K562 (cell line): ENCODE measurements at regions not wholly inside any gene's neighbourhood (a gene's known extent, or its start where the extent isn't known, plus 50 kb on each side); places are given as distances from the start of the nearest gene placed in this dataset.

ENCODE experiments used
- ATAC-seq: fragments of 200-7000 bp; cut with Tn5 transposase; 3 replicates; pipeline ENCODE4 v1.9.1; 2020; ENCODE audit warnings: moderate library complexity
- BruUV-seq: library from RNA; stranded (reverse); fragments of 400-500 nt; replicated peaks from 2 replicates; lab custom pipeline; 2021; lab: Mats Ljungman, UMichigan
- CTCF ChIA-PET: fragments of 300-600 bp; formaldehyde crosslinking; extraction: SDS; loops from one replicate; lab custom pipeline; 2021; ENCODE audit warnings: low intra/inter-chr PET ratio; lab: Yijun Ruan, JAX
- POLR2A ChIA-PET: fragments of 300-600, 350-650 bp; sonication (Branson Sonifier 250); formaldehyde crosslinking; extraction: SDS; loops from one replicate; lab custom pipeline; 2021; ENCODE audit warnings: antibody characterized with exemption, inconsistent platforms; lab: Yijun Ruan, JAX
- DNase-seq, 4 experiments: peaks; one replicate each; pipeline versions ENCODE4 v3.0.0 to v3.0.0-alpha.2; 2011 to 2018; ENCODE audit warnings: low spot score in 3 of 4, mixed read lengths in 3 of 4; ENCODE audit errors: extremely low read depth in 1 of 4
- FAIRE-seq: peaks from 2 replicates; lab custom pipeline; 2011; peaks lifted over from hg19 to GRCh38; lab: Jason Lieb, UNC
- H2AFZ ChIP-seq: 2 replicates; pipeline ENCODE4 v1.6.0; 2011; ENCODE audit warnings: low read depth, low read length, control low read depth, inconsistent platforms
- H3K27ac ChIP-seq: fragments of 200-600 bp; 3 replicates; pipeline ENCODE4 v1.8.0; 2011; ENCODE audit warnings: low read depth, mild to moderate bottlenecking, control low read depth, inconsistent platforms, low read length, moderate library complexity, mixed read lengths; ENCODE audit errors: extremely low read depth
- H3K27me3 ChIP-seq, 2 experiments: fragments of 300-600 bp in 1 of 2; 2 replicates in 1 of 2; 3 replicates in 1 of 2; pipeline versions ENCODE4 v1.6.0 to v1.8.0; 2011; ENCODE audit warnings: inconsistent platforms in 2 of 2, low read length in 2 of 2, mild to moderate bottlenecking in 1 of 2, mixed read lengths in 1 of 2, moderate library complexity in 1 of 2; ENCODE audit not compliant: control insufficient read depth in 2 of 2, insufficient read depth in 2 of 2
- H3K36me3 ChIP-seq: fragments of 300-600 bp; 3 replicates; pipeline ENCODE4 v1.8.0; 2011; ENCODE audit warnings: mild to moderate bottlenecking, low read length, inconsistent platforms; ENCODE audit not compliant: control insufficient read depth, insufficient read depth
- H3K4me1 ChIP-seq, 2 experiments: fragments of 200-600 bp in 1 of 2; replicated peaks in 1 of 2; 2 replicates in 1 of 2; 3 replicates in 1 of 2; pipeline versions ENCODE4 v1.5.1 to v1.8.0; 2011; ENCODE audit warnings: inconsistent platforms in 2 of 2, low read length in 2 of 2, mild to moderate bottlenecking in 1 of 2, mixed read lengths in 1 of 2, moderate library complexity in 1 of 2; ENCODE audit not compliant: control insufficient read depth in 2 of 2, insufficient read depth in 2 of 2
- H3K4me2 ChIP-seq: 2 replicates; pipeline ENCODE4 v1.6.1; 2011; ENCODE audit warnings: low read length, control low read depth, inconsistent platforms, mixed read lengths; ENCODE audit not compliant: insufficient read depth
- H3K4me3 ChIP-seq: fragments of 200-600 bp; sonication (generic), shearing (Covaris generic); 2 replicates; pipeline ENCODE4 v1.5.1; 2016; ENCODE audit warnings: control low read depth, inconsistent platforms
- H3K79me2 ChIP-seq: fragments of 200-600 bp; 3 replicates; pipeline ENCODE4 v1.8.0; 2011; ENCODE audit warnings: low read length, inconsistent platforms; ENCODE audit not compliant: control insufficient read depth, insufficient read depth
- H3K9ac ChIP-seq, 2 experiments: 2 replicates each; pipeline versions ENCODE4 v1.6.0 to v1.6.1; 2011; ENCODE audit warnings: low read depth in 2 of 2, low read length in 2 of 2, control low read depth in 1 of 2, inconsistent platforms in 1 of 2, mild to moderate bottlenecking in 1 of 2, mixed read lengths in 1 of 2; ENCODE audit not compliant: insufficient read depth in 1 of 2
- H3K9me1 ChIP-seq: one replicate; pipeline ENCODE4 v1.6.0; 2011; ENCODE audit warnings: inconsistent platforms, mild to moderate bottlenecking, low read length, moderate library complexity; ENCODE audit not compliant: control insufficient read depth, insufficient read depth
- H3K9me3 ChIP-seq: replicated peaks from 2 replicates; pipeline ENCODE4 v1.5.1; 2011; ENCODE audit warnings: low read depth, low read length, inconsistent platforms; ENCODE audit not compliant: control insufficient read depth, insufficient read depth
- H4K20me1 ChIP-seq: replicated peaks from 2 replicates; pipeline ENCODE4 v1.6.1; 2011; ENCODE audit warnings: low read length, inconsistent platforms, mixed read lengths; ENCODE audit not compliant: control insufficient read depth, insufficient read depth
- CBFA2T3 ChIP-seq: fragments of 450-650 bp; IDR thresholded peaks from 2 replicates; pipeline ENCODE4 v1.6.1; 2017
- CCAR2 ChIP-seq: fragments of 200-400 bp; formaldehyde crosslinking; IDR thresholded peaks from 2 replicates; pipeline ENCODE4 v1.6.1; 2017; ENCODE audit warnings: mild to moderate bottlenecking, low read depth, low read length
- DDX20 ChIP-seq: fragments of 450-650 bp; IDR thresholded peaks from 2 replicates; pipeline ENCODE4 v1.6.1; 2016; ENCODE audit warnings: missing genetic modification characterization, low read depth, mild to moderate bottlenecking, missing compliant biosample characterization, moderate library complexity
- DPF2 ChIP-seq: fragments of 450-650 bp; IDR thresholded peaks from 2 replicates; pipeline ENCODE4 v1.6.1; 2016
- PCBP2 ChIP-seq: fragments of 200-400 bp; formaldehyde crosslinking; IDR thresholded peaks from 2 replicates; pipeline ENCODE4 v1.6.1; 2018; ENCODE audit warnings: low read length, low read depth, mild to moderate bottlenecking, moderate library complexity; ENCODE audit not compliant: poor library complexity, severe bottlenecking
- PURB ChIP-seq: sonication (generic); formaldehyde crosslinking; IDR thresholded peaks from 2 replicates; pipeline ENCODE4 v1.9.0; 2021; ENCODE audit warnings: low read depth, mild to moderate bottlenecking, missing genetic modification reagents
- SAP30 ChIP-seq: fragments of 200-600 bp; sonication (generic); IDR thresholded peaks from 2 replicates; pipeline ENCODE4 v1.6.1; 2012; ENCODE audit warnings: borderline replicate concordance, low read depth, mild to moderate bottlenecking, moderate library complexity, low read length, control low read depth, inconsistent platforms; ENCODE audit not compliant: insufficient read depth, poor library complexity, severe bottlenecking
- TAF9B ChIP-seq: fragments of 450-650 bp; IDR thresholded peaks from 2 replicates; pipeline ENCODE4 v1.6.1; 2018; ENCODE audit warnings: mild to moderate bottlenecking; ENCODE audit not compliant: partially characterized antibody
- TCF7 ChIP-seq: sonication (generic); IDR thresholded peaks from 2 replicates; pipeline ENCODE4 v1.6.1; 2016; ENCODE audit warnings: antibody characterized with exemption, borderline replicate concordance
- U2AF2 ChIP-seq: fragments of 200-400 bp; formaldehyde crosslinking; optimal IDR thresholded peaks from 2 replicates; pipeline ENCODE3; 2017; ENCODE audit warnings: low read depth, mild to moderate bottlenecking, low read length
- ZBTB17 ChIP-seq: fragments of 450-650 bp; formaldehyde crosslinking; IDR thresholded peaks from 2 replicates; pipeline ENCODE4 v1.4.0; 2020; ENCODE audit warnings: mild to moderate bottlenecking
- ZBTB7A ChIP-seq: IDR thresholded peaks from 2 replicates; pipeline ENCODE4 v1.6.1; 2011; ENCODE audit warnings: low read depth, mild to moderate bottlenecking, low read length, moderate library complexity, borderline replicate concordance; ENCODE audit not compliant: control insufficient read depth
- ZNF133 ChIP-seq: fragments of 250-450 bp; sonication (Bioruptor Pico); IDR thresholded peaks from 2 replicates; pipeline ENCODE4 v1.4.0; 2020; ENCODE audit warnings: mild to moderate bottlenecking
- ZNF354B ChIP-seq: fragments of 250-450 bp; sonication (Bioruptor Pico); IDR thresholded peaks from 2 replicates; pipeline ENCODE4 v1.4.0; 2020
- ZNF551 ChIP-seq: fragments of 250-450 bp; sonication (Bioruptor Pico); IDR thresholded peaks from 2 replicates; pipeline ENCODE4 v1.5.0; 2021; ENCODE audit warnings: mild to moderate bottlenecking, moderate library complexity
- ZNF695 ChIP-seq: fragments of 450-650 bp; formaldehyde crosslinking; IDR thresholded peaks from 2 replicates; pipeline ENCODE4 v1.4.0; 2020; ENCODE audit warnings: mild to moderate bottlenecking, moderate library complexity
- WGBS: fragments of 100-300 bp; shearing (Covaris generic); methylation state at CpG from one replicate; pipeline ENCODE4 v1.1.6; 2016; ENCODE audit warnings: low coverage, mixed read lengths; ENCODE audit not compliant: insufficient coverage; ENCODE audit errors: missing lambda C conversion rate; 5-methylcytosine and 5-hydroxymethylcytosine counted together
- in situ Hi-C: fragments of 300-500 bp; cut with MboI; formaldehyde crosslinking; loops from 4 replicates; pipeline ENCODE4 v1.15.0; 2018; ENCODE audit warnings: inconsistent platforms, mixed read lengths
- intact Hi-C: fragments of 100-400 bp; cut with micrococcal nuclease; formaldehyde crosslinking; loops from 2 replicates; pipeline ENCODE4 v1.14.2; 2022
- TF ChIP-seq, protein P1 (sequence below): fragments of 450-650 bp; IDR thresholded peaks from 2 replicates; pipeline ENCODE4 v1.6.1; 2018; ENCODE audit not compliant: partially characterized antibody
- TF ChIP-seq, protein P2 (sequence below): sonication (generic); formaldehyde crosslinking; IDR thresholded peaks from 2 replicates; pipeline ENCODE4 v1.8.0; 2023; ENCODE audit warnings: mild to moderate bottlenecking, missing genetic modification reagents
- TF ChIP-seq, protein P3 (sequence below), 2 experiments: fragments of 450-650 bp; conservative IDR thresholded peaks; 2 replicates each; pipeline ENCODE4 v1.6.1; 2017; ENCODE audit warnings: mild to moderate bottlenecking in 2 of 2, moderate library complexity in 2 of 2

DNA sequence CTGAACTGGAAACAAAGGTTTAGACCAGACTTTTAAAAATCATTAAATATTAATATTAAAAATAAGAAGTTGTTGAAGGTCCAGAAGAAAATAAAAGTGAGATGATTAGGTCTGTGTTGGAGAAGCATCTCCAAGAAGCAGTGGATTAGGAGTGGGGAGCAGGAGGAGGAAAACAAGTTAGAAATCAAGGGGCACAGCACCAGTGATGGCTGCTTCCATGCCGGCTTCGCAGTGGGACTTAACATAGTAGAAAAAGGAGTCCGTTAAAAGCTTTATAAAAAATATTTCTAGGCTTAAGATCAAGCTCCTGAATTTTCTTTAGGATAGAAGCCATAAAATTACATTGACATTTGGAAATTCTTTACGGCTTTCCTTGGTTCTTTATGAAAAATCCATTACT is 95.8 kb downstream of the CDC14C start:
- Histone ChIP-seq H4K20me1 (no peaks in the 10 kb centered on the region), H3K27ac (no peak overlapping the region), H3K9me1 (no peaks in the 10 kb centered on the region), H3K9ac (no peak overlapping the region), H3K36me3 (no peaks in the 10 kb centered on the region), H2AFZ (no peak overlapping the region), H3K4me2 (no peak overlapping the region), H3K9me3 (no peaks in the 10 kb centered on the region), H3K4me3 (no peak overlapping the region), H3K79me2 (no peaks in the 10 kb centered on the region), H3K27me3 (no peaks in the 10 kb centered on the region), H3K4me1 (no peaks in the 10 kb centered on the region)
- WGBS: 2% methylated on average over 4 of the region's 4 CpGs
- ChIA-PET POLR2A (no interaction called here), CTCF (no interaction called here)
- DNase-seq: no peak
- BruUV-seq: no TSS peak
- ATAC-seq: no peak
- intact Hi-C loops: no loop called here
- TF ChIP-seq ZBTB7A (no peak), SAP30 (no peak), CBFA2T3 (no peak), PCBP2 (no peak), CCAR2 (no peak), ZNF695 (CRISPR knock-in tag) (no peak), U2AF2 (no peak), ZNF354B (no peak), PURB (CRISPR knock-in tag) (no peak), DPF2 (no peak), DDX20 (tag) (no peak), ZNF133 (CRISPR knock-in tag) (no peak), TAF9B (no peak), ZBTB17 (CRISPR knock-in tag) (no peak), TCF7 (no peak), ZNF551 (CRISPR knock-in tag) (no peak)
- TF ChIP-seq, protein P1, sequence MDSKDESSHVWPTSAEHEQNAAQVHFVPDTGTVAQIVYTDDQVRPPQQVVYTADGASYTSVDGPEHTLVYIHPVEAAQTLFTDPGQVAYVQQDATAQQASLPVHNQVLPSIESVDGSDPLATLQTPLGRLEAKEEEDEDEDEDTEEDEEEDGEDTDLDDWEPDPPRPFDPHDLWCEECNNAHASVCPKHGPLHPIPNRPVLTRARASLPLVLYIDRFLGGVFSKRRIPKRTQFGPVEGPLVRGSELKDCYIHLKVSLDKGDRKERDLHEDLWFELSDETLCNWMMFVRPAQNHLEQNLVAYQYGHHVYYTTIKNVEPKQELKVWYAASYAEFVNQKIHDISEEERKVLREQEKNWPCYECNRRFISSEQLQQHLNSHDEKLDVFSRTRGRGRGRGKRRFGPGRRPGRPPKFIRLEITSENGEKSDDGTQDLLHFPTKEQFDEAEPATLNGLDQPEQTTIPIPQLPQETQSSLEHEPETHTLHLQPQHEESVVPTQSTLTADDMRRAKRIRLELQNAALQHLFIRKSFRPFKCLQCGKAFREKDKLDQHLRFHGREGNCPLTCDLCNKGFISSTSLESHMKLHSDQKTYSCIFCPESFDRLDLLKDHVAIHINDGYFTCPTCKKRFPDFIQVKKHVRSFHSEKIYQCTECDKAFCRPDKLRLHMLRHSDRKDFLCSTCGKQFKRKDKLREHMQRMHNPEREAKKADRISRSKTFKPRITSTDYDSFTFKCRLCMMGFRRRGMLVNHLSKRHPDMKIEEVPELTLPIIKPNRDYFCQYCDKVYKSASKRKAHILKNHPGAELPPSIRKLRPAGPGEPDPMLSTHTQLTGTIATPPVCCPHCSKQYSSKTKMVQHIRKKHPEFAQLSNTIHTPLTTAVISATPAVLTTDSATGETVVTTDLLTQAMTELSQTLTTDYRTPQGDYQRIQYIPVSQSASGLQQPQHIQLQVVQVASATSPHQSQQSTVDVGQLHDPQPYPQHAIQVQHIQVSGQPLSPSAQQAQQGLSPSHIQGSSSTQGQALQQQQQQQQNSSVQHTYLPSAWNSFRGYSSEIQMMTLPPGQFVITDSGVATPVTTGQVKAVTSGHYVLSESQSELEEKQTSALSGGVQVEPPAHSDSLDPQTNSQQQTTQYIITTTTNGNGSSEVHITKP: no peak
- TF ChIP-seq, protein P2, sequence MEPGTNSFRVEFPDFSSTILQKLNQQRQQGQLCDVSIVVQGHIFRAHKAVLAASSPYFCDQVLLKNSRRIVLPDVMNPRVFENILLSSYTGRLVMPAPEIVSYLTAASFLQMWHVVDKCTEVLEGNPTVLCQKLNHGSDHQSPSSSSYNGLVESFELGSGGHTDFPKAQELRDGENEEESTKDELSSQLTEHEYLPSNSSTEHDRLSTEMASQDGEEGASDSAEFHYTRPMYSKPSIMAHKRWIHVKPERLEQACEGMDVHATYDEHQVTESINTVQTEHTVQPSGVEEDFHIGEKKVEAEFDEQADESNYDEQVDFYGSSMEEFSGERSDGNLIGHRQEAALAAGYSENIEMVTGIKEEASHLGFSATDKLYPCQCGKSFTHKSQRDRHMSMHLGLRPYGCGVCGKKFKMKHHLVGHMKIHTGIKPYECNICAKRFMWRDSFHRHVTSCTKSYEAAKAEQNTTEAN (CRISPR knock-in tag): no peak
- TF ChIP-seq, protein P3, sequence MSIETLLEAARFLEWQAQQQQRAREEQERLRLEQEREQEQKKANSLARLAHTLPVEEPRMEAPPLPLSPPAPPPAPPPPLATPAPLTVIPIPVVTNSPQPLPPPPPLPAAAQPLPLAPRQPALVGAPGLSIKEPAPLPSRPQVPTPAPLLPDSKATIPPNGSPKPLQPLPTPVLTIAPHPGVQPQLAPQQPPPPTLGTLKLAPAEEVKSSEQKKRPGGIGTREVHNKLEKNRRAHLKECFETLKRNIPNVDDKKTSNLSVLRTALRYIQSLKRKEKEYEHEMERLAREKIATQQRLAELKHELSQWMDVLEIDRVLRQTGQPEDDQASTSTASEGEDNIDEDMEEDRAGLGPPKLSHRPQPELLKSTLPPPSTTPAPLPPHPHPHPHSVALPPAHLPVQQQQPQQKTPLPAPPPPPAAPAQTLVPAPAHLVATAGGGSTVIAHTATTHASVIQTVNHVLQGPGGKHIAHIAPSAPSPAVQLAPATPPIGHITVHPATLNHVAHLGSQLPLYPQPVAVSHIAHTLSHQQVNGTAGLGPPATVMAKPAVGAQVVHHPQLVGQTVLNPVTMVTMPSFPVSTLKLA (conservative IDR thresholded peaks at IDR 0.05): no peak
- no peak for FAIRE-seq
- in situ Hi-C loops: no loop called here
